Cerebellar nuclear complex (tissue), 1 donor: ENCODE measurements at regions not wholly inside any gene's neighbourhood (a gene's known extent, or its start where the extent isn't known, plus 50 kb on each side); places are given as distances from the start of the nearest gene placed in this dataset.
"Not testable (repeated sequence)": the region's sequence is repeated elsewhere in the genome, so short reads cannot be mapped to it uniquely, and the experiment has no call there.

Experiments
- DNase-seq, 2 experiments: peaks; one replicate each; lab custom pipeline; 2025; lab: John Stamatoyannopoulos, UW

DNA sequence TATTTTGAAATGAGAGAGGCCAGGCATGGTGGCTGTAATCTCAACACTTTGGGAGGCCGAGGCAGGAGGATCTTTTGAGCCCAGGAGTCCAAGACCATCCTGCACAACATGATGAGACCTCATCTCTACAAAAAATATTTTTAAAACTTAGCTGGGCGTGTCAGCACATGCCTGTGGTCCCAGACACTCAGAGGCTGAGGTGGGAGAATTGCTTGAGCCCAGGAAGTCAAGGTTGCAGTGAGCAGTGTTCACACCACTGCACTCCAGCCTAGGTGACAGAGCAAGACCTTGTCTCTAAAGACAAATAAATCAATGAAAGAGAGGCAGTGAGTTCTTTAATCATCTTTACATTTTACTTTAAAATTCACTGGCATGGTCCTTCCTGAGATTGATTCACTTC lies 124.5 kb downstream of the DUSP6 start:
- DNase-seq, result no peak

DNA sequence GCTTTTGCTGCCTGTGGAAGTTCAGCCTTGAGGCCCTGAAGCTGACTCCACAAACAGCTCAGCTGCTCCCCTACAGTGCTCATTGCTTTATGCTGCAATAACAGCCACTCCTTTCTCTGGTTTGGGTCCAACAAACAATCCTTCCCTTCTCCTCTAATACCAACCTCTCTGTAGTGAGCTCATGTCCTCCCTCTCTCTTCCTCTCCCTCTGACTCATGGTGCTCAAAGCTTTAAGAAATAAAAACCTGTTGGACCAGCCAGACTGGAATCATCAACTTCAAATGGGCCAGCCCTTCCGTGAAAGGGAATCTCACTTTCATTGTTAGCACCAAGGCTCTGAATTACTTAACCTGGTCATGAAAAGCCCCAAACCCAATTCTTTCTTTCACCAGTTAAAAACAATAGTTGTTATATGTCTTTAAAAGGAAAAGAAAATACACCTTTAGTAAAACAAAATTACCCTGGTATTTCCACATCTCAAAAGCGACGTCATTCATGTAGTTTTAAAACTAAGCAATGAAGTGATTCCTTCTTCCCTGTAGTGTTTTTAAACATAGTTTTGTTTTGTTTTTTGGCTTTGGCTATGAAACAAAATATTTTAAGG lies 126.4 kb downstream of the DUSP6 start:
- no peak for DNase-seq

DNA sequence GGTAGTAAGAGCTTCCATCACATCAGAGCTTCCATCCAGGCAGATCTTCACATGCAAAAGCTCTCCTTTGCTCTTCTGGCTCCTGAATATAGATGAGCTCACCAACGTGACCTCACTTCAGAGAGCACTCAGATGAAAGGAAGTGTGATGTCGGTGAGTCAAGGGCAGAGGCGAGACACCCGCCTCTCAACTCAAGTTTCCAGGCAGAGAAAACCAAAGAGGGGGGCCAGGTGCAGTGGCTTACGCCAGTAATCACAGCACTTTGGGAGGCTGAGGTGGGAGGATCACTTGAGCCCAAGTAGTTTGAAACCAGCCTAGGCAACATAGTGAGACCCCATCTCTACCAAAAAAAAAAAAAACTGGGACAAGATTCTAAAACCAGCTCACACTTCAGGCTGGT lies 126.9 kb downstream of the DUSP6 start:
- DNase-seq, result no peak

DNA sequence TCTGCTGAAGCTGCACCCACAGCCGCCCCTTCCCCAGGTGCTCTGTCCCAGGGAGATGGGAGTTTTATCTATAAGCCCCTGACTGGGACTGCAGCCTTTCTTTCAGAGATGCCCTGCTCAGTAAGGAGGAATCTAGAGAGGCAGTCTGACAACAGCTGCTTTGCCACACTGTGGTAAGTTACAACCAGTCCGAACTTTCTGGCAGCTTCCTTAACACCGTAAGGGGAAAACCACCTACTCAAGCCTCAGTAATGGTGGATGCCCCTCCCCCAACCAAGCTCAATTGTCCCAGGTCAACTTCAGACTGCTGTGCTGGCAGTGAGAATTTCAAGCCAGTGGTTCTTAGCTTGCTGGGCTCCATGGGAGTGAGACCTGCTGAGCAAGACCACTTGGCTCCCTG lies 129.7 kb downstream of the DUSP6 start:
- DNase-seq, result not testable (repeated sequence)

DNA sequence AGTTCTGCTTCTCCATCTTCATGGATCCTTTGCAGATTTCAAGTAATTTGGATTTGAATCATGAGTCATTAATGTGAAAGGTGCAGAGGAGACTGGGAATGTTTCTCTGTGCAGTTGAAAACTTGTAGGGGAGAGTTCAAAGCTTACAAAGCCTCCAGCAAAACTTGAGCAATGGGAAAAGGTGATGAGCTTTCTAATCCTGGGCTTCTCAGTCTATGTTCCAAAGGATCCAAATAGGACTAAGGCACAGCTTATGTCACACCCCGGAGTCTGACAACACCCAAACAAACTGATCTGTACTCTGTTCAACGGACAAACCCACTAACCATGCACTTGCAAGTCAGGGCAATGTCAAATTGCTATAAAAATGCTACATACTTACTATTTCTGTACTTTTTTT lies 134.8 kb downstream of the DUSP6 start:
- DNase-seq, result no peak

DNA sequence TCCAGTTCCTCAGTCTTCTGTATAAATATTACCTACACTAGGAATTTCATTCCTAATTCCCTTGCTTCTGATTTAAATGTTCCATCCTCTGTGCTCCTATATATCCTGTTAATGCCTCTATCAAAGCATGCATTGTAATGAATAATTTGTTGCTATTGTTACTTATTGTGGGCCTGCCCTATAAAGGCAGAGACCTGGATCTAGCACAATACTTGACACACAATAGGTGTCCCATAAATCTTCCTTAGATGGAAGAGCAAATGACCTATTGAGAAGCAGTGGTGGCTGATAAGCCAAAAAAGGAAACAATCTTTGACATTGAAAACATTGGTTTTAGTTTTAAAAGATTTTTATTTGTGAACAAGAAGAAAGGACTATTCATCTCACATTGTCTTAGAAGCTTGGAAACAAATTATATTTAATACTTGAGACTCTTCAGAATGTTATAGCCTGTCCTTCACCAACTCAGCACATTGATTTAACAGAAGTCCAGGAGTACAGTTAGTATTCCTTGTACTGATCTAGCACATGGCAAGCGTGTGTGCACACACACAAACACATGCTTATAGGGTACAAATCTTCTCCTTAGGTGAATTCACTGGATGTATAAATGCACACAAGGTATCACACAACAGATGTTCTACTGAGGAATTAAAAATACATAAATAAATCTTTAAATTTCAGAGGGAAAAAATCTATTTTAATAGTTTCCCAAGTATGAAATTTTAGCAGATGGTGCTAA lies 135.9 kb downstream of the DUSP6 start:
- no peak for DNase-seq

DNA sequence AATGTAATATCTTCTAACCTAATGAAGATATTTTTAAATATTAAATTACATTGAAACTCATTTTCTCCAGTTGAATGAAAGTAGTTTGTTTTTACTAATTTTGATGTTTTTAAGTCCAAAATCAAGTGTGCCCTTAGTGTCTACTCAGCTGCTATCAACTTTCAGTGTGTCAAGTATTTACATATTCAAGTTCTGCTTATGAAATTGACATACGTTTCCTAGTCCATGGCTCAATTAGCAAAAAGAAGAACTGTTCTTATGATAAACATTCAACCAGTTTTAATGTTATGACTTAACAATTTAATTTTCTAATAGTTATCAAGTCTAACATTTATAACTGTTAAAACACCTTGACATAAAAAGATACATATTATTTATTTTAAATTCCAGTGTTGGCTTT lies 137.1 kb downstream of the DUSP6 start:
- no peak for DNase-seq

DNA sequence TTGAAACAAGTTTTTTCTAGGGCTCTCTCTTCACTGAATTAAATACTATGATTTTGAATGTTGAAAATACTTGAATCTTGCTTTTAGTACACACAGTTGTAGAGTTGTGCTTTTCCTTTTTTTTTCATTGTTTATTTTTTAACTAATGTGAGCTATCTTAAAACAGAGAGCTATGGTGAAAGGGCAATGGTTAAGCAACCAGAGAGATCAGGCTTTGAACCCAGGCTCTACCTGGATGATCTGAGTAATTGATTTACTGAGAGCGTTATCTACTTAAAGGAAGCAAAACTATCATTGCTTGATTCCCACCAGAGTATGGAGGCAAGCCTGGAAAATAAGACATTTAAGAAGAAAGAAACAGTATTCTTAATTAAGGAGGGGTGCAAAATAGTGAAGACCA lies 138.6 kb downstream of the DUSP6 start:
- DNase-seq, result no peak

DNA sequence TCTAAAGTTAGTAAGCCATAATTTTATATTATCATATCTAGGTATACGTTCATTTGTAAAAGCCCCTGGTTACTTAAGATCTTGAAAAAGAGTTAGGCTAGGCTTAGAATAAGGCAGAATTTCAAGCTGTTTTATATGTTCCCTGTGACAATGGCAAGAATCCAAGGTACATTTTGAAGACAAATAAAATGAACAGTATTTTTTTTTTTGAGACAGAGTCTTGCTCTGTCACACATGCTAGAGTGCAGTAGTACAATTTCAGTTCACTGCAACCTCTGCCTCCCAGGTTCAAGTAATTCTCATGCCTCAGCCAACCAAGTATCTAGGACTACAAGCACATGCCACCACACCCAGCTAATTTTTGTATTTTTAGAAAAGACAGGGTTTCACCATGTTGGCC lies 139.2 kb downstream of the DUSP6 start:
- no peak for DNase-seq

DNA sequence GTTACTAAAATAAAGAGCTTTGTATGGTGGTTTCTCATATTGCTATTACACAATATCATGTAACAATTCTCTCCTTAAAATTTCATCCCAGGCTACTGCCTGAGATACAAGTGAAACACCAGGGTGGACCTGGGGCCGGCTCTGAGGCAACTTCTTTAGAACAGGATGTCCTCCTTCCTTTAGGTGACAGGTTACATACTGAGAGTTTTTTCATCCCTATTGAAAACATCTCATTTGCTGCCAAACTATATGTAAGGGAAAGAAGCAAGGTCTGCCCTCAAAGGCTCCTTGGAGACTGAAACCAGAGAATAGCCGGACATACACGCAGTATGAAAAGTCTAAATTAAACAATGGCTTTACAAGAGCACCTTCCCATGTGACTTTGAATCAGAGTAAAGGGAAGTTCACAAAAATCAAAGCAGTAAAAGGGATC lies 139.9 kb downstream of the DUSP6 start:
- no peak for DNase-seq

DNA sequence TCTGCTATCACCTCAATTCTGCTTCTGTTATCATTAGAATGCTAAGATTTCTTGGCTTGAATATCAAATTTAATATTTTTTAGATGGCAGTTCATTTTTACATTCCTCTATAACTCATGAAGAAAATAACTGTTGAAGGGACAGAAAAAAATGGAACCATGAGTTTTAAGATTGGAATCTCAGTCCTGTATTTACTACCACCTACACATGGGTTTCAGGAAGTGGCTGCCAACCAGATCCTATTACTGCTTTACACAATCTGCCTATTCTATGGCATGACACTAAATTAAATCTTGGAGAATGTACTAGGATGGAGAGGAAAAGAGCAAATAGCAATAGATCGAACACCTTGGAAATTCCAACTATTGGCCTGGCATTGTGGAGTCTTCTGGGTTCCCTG lies 140.8 kb downstream of the DUSP6 start:
- no peak for DNase-seq

DNA sequence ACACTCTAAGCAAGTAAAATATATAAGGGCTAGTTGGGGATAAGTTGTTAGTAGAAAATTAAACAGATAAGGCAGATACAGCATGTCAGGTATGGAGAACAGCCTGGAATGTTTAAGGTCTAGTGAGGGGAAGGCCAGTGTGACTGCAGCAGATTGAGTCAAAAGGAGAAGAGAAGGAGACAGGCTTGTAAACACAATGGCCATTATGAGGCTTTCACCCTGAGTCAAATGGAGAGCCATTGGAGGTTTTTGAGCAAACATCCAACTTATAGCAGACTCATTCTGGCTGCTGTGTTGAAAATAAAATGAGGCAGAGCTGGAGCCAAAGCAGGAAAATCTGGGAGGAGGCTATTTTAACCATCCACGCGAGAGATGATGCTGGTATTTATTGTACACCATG lies 142.0 kb downstream of the DUSP6 start:
- DNase-seq, result no peak

DNA sequence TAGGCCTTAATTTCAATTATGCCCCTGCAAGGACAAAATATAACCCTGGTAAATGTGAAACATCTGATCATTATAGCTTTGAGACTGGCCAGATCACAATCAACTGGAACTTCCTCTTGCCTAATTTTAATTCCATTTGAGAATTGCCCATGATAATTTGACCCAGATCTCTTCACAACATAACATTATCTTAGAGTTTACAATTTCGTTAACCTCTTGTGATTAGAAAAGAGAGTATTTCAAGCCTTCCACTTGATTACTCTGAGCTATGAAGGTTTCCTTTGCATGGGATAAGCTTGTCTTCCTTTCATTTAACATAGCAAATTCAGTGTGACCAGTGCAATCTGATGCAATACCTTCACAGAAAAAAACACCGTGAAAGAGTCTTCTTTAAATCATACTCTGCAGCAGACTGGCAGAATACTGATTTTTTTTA lies 143.6 kb downstream of the DUSP6 start:
- no peak for DNase-seq

DNA sequence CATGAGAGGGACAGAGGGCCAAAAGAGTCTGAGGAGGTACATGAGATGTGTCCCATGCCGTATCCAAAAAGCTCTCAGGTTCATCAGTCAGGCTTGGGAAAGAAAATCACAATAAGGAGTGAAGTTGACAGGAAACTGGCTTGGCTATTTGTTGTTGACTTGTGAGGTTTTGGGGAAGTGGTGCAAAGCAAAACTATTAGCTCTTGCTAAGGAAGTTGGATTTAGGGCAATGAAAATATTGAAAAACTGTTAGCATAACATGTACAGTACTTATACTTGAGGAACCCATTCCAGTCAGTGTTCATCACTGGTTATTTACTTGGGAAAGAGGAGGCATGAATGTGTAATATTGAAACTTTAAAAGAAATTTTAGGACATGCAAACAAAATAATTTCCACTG lies 145.9 kb downstream of the DUSP6 start:
- DNase-seq, result no peak

DNA sequence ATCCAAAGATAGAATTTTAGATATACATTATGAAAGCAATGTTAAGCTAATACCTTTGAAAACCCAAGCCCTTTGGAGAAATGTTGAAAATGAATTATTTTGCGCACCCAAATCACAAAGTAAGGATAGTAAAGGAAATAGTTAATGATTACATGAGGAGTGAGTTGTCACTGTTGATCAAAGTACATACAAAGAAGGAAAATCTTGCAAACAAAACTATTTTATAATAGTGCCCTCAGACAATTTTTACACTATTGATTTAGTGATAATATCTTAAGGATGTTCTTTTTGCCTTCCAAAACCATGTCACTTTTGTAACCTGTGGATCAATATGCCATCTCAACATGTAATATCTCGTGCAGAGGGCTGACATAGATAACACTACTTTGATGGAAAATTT lies 146.8 kb downstream of the DUSP6 start:
- no peak for DNase-seq

DNA sequence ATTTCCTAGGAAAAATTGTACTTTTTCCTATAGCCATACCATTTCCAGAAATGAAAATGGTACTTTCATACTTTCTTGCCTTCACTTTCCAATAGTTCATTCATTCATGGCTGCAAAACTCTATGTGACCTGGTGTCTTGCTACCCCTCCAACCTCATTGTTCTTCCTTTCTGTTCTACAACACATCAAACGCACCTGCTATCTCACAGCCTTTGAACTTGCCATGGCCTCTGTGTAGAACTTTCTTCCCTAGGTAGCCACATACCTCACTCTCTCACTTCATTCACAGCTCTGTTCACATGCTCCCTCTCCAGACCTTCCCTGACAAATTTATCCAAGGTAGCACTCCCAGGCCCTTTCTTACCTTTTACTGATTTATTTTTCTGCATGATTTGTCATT lies 149.2 kb downstream of the DUSP6 start:
- DNase-seq, result no peak

DNA sequence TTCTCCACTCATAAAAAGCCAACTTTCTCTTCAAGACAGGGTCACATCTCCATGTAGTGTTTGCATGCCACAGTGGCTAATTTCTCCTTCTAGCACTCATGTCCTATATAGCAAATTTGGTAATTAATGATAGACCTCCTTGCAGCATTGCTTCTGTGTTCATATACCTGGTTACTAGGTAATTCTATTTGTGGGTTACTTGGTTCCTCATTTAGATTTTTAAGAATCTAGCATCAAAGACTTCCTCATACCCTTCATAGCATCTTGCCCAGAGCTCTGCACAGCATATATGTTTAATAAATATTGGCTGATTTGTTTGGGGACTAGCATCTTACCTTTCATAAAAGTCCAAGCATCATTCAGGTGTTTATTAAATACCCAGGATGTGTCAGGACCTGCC lies 152.1 kb downstream of the DUSP6 start:
- DNase-seq, result no peak

DNA sequence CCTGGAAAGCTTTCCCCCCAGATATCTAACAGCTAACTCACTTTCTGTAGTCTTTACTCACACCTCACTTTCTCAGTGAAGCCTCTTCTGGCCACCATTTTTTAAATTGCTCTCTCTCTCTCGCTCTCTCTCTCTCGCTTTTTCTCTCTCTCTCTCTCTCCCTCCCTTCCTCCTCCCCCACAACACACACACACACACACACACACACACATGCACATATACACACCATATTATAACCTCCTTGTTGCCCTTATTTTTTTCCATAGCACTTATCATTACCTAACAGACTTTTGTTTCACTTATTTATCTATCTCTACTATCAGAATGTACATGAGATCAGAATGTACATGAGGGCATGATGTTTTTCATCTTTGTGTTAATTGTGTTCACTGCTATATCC lies 156.8 kb downstream of the DUSP6 start:
- no peak for DNase-seq

DNA sequence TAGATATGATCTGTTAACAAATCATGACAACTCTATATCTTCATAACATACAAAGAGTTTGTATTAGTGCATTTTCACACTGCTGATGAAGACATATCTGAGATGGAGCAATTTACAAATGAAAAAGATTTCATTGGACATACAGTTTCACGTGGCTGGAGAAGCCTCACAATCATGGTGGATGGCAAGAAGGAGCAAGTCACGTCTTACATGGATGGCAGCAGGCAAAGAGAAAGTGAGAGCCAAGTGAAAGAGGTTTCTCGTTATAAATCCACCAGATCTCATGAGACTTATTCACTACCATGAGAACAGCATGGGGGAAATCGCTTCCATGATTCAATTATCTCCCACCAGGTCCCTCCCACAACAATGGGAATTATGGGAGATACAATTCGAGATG lies 157.6 kb downstream of the DUSP6 start:
- no peak for DNase-seq

DNA sequence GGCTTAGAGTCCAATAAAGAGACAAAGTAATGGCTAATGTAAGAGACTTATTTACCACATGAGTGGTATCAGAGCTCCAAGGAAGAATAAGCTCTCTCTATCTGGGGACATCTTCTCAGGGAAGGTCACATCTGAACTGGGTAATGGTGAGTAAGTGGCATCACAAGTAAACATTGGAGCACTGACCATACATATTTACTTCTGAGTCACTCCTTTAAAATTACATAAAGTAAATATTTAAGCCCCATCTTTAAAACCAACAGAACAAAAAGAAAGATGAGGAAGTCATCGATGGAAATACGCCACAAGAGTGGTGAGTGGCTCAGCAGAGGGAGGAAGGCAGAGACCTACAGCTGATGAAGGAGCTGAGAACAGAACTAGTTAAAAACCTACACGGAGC lies 159.9 kb downstream of the DUSP6 start:
- no peak for DNase-seq

DNA sequence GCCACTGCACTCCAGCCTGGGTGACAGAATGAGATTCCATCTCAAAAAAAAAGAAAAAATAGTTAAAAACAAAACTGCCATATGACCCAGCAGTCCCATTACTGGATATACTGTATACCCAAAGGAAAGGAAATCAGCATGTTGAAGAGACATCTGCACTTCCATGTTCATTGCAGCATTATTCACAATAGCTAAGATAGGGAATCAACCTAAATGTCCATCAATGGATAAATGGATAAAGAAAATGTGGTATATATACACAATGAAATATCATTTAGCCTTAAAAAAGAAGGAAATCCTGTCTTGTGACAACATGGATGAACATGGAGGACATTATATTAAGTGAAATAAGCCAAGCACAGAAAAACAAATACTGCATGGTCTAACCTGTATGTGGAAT lies 160.7 kb downstream of the DUSP6 start:
- DNase-seq, result not testable (repeated sequence)

DNA sequence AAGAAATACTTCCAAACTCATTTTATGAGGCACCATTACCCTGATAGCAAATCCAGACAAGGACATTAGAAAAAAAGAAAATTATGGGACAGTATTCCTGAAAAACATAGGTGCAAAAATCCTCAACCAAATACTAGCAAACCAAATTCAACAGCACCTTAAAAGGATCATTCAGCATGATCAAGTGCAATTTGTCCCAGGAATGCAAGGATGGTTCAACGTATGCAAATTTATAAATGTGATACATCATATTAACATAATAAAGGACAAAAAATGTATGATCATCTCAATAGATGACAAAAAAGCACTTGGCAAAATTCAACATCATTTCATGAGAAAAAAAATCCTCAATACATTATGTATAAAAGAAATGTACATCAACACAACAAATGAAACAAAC lies 162.9 kb downstream of the DUSP6 start:
- no peak for DNase-seq

DNA sequence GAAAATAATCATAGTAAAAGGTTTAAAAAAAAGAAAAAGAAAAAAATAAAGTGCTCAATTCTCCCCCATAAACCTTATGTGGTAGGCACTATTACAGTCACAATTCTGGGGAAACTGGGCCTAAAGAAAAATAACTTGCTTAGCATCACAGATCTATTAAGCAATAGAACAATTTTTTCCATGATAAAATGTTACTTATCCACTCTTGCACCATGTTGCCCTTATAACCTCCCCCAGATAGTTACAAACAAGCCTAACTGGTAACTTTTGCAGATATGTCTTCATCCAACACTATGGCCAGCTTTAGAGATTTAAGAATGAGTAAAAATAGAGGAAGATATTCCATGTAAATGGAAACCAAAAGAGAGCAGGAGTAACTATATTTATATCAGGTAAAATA lies 164.8 kb downstream of the DUSP6 start:
- no peak for DNase-seq

DNA sequence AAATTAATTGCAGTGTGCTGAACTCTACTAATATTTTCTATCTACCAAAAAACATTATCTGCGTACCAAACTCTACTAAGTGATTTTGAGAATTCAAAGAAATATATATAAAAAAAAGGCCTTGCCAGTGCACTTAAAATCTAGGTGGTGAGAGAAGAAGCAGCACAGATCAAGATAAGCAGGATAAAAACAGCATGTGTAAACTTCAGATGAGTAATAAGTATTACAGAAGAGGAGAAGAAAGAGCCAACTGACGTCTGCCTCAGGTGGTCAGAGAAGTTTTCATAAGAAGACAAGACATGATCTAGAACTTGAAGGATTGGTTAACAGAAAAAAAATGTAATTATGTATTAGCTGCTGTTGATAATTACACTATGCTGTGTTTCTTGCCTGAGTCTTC lies 166.4 kb downstream of the DUSP6 start:
- DNase-seq, result no peak
